ENCODE measurements at regions not wholly inside any gene's neighbourhood (a gene's known extent, or its start where the extent isn't known, plus 50 kb on each side); places are given as distances from the start of the nearest gene placed in this dataset.
"Not testable (repeated sequence)": the region's sequence is repeated elsewhere in the genome, so short reads cannot be mapped to it uniquely, and the experiment has no call there.

- DNase-seq (ENCODE audit: low spot score), result no peak
Observed at GRCh38 chr6:96743496-96743895, 93.8 kb downstream of the GPR63 start.

- no peak for DNase-seq (ENCODE audit: low spot score)
Observed at GRCh38 chr6:96742702-96743101, 94.6 kb downstream of the GPR63 start.

GRCh38 chr6:96735332-96735731 is 101.9 kb downstream of the GPR63 start:
- DNase-seq (ENCODE audit: low spot score), result no peak

- DNase-seq (ENCODE audit: low spot score), result no peak
Observed at GRCh38 chr6:96727144-96727543, 110.1 kb downstream of the GPR63 start.

- peak; percentile 26 for DNase-seq (ENCODE audit: low spot score)
Observed at GRCh38 chr6:96725296-96725695, 112.0 kb downstream of the GPR63 start.

- DNase-seq (ENCODE audit: low spot score), result no peak
Observed at GRCh38 chr6:96724641-96725040, 112.6 kb downstream of the GPR63 start.

GRCh38 chr6:96723362-96723761 is 113.9 kb downstream of the GPR63 start:
- no peak for DNase-seq (ENCODE audit: low spot score)

- no peak for DNase-seq (ENCODE audit: low spot score)
Observed at GRCh38 chr6:96721227-96721626, 116.0 kb downstream of the GPR63 start.

- no peak for DNase-seq (ENCODE audit: low spot score)
Observed at GRCh38 chr6:96716221-96716620, 121.1 kb downstream of the GPR63 start.

GRCh38 chr6:96715608-96716007 is 121.7 kb downstream of the GPR63 start:
- DNase-seq (ENCODE audit: low spot score), result no peak

GRCh38 chr6:96704713-96705112 is 132.6 kb downstream of the GPR63 start:
- DNase-seq (ENCODE audit: low spot score), result no peak

GRCh38 chr6:96702626-96703025 is 134.7 kb downstream of the GPR63 start:
- no peak for DNase-seq (ENCODE audit: low spot score)

- DNase-seq (ENCODE audit: low spot score), result no peak
Observed at GRCh38 chr6:96700915-96701314, 136.4 kb downstream of the GPR63 start.

- not testable (repeated sequence) for DNase-seq (ENCODE audit: low spot score)
Observed at GRCh38 chr6:96694429-96694828, 131.5 kb downstream of the FHL5 start.

GRCh38 chr6:96687121-96687520 is 124.2 kb downstream of the FHL5 start:
- peak; percentile 25 for DNase-seq (ENCODE audit: low spot score)

- no peak for DNase-seq (ENCODE audit: low spot score)
Observed at GRCh38 chr6:96685702-96686101, 122.8 kb downstream of the FHL5 start.

- DNase-seq (ENCODE audit: low spot score), result no peak
Observed at GRCh38 chr6:96683819-96684528, 121.0 kb downstream of the FHL5 start.

GRCh38 chr6:96682017-96682416 is 119.1 kb downstream of the FHL5 start:
- no peak for DNase-seq (ENCODE audit: low spot score)

- DNase-seq (ENCODE audit: low spot score), result peak; percentile 36
Observed at GRCh38 chr6:96675597-96675996, 112.7 kb downstream of the FHL5 start.
